SK-N-SH (cell line): ENCODE measurements at regions not wholly inside any gene's neighbourhood (a gene's known extent, or its start where the extent isn't known, plus 50 kb on each side); places are given as distances from the start of the nearest gene placed in this dataset.

ENCODE experiments used
- CTCF ChIA-PET: fragments of 300-600, 350-600 bp; formaldehyde crosslinking; extraction: SDS; loops from one replicate; lab custom pipeline; 2021; lab: Yijun Ruan, JAX
- POLR2A ChIA-PET: fragments of 350-600 bp; sonication (Branson Sonifier 250); formaldehyde crosslinking; extraction: SDS; loops from one replicate; lab custom pipeline; 2020; ENCODE audit warnings: antibody characterized with exemption, inconsistent platforms; lab: Yijun Ruan, JAX
- DNase-seq: peaks from one replicate; pipeline ENCODE4 v3.0.0; 2012
- H2AFZ ChIP-seq: fragments of 200-600 bp; sonication (generic); 2 replicates; pipeline ENCODE4 v1.8.1; 2016; ENCODE audit warnings: antibody characterized with exemption, mild to moderate bottlenecking, low read depth
- H3F3A ChIP-seq: fragments of 200-600 bp; sonication (generic); replicated peaks from 2 replicates; pipeline ENCODE3; 2016; ENCODE audit warnings: antibody characterized with exemption, mild to moderate bottlenecking; ENCODE audit not compliant: insufficient read depth
- H3K27ac ChIP-seq, 2 experiments: fragments of 200-500 bp in 1 of 2; fragments of 200-600 bp in 1 of 2; sonication (Bioruptor generic) in 1 of 2; sonication (generic), shearing (Covaris generic) in 1 of 2; 2 replicates each; pipeline versions ENCODE4 v1.5.1 to v1.6.1; 2014 to 2016; ENCODE audit warnings: low read depth in 2 of 2, inconsistent platforms in 1 of 2, low read length in 1 of 2, mild to moderate bottlenecking in 1 of 2, mixed read lengths in 1 of 2
- H3K27me3 ChIP-seq: fragments of 200-600 bp; sonication (generic), shearing (Covaris generic); 2 replicates; pipeline ENCODE4 v1.6.1; 2016; ENCODE audit warnings: mixed run types; ENCODE audit not compliant: insufficient read depth
- H3K36me3 ChIP-seq, 2 experiments: fragments of 200-500 bp in 1 of 2; fragments of 200-600 bp in 1 of 2; sonication (Bioruptor generic) in 1 of 2; sonication (generic) in 1 of 2; replicated peaks in 1 of 2; 2 replicates each; pipeline versions ENCODE3 to v1.5.1; 2014 to 2016; ENCODE audit warnings: low read length in 1 of 2, mild to moderate bottlenecking in 1 of 2; ENCODE audit not compliant: insufficient read depth in 2 of 2, control insufficient read depth in 1 of 2
- H3K4me1 ChIP-seq, 2 experiments: fragments of 200-500 bp in 1 of 2; fragments of 200-600 bp in 1 of 2; sonication (Bioruptor generic) in 1 of 2; sonication (generic), shearing (Covaris generic) in 1 of 2; 2 replicates each; pipeline versions ENCODE4 v1.5.1 to v1.6.1; 2014 to 2016; ENCODE audit warnings: low read depth in 1 of 2, low read length in 1 of 2, mixed run types in 1 of 2; ENCODE audit not compliant: insufficient read depth in 2 of 2, control insufficient read depth in 1 of 2
- H3K4me2 ChIP-seq: fragments of 200-600 bp; sonication (generic), shearing (Covaris generic); 2 replicates; pipeline ENCODE4 v1.6.1; 2017; ENCODE audit warnings: mixed run types
- H3K4me3 ChIP-seq, 2 experiments: fragments of 200-500 bp in 1 of 2; fragments of 200-600 bp in 1 of 2; sonication (Bioruptor generic) in 1 of 2; sonication (generic), shearing (Covaris generic) in 1 of 2; 2 replicates each; pipeline versions ENCODE4 v1.5.1 to v1.8.1; 2014 to 2016; ENCODE audit warnings: low read depth in 2 of 2, inconsistent platforms in 1 of 2, low read length in 1 of 2, mild to moderate bottlenecking in 1 of 2, mixed read lengths in 1 of 2, moderate library complexity in 1 of 2
- H3K79me2 ChIP-seq: fragments of 200-600 bp; sonication (generic); 2 replicates; pipeline ENCODE4 v1.8.1; 2017; ENCODE audit warnings: mild to moderate bottlenecking; ENCODE audit not compliant: insufficient read depth
- H3K9ac ChIP-seq: fragments of 200-600 bp; sonication (generic); 2 replicates; pipeline ENCODE4 v1.6.1; 2017; ENCODE audit warnings: mixed run types
- H3K9me2 ChIP-seq: fragments of 200-600 bp; sonication (generic); 2 replicates; pipeline ENCODE4 v1.6.1; 2017; ENCODE audit warnings: mixed run types
- H3K9me3 ChIP-seq: fragments of 200-600 bp; sonication (generic); 2 replicates; pipeline ENCODE4 v1.6.1; 2017; ENCODE audit warnings: mixed run types, mild to moderate bottlenecking, moderate library complexity
- H4K20me1 ChIP-seq: fragments of 200-600 bp; sonication (generic); 2 replicates; pipeline ENCODE4 v1.6.1; 2017; ENCODE audit warnings: mild to moderate bottlenecking, mixed run types; ENCODE audit not compliant: insufficient read depth
- ELF1 ChIP-seq: IDR thresholded peaks from 2 replicates; pipeline ENCODE4 v1.4.0; 2012
- EZH2phosphoT487 ChIP-seq: fragments of 200-600 bp; sonication (generic); IDR thresholded peaks from 2 replicates; pipeline ENCODE4 v1.6.1; 2017; ENCODE audit warnings: low read depth, mixed run types, mild to moderate bottlenecking, antibody characterized with exemption, moderate library complexity, borderline replicate concordance
- FOSL2 ChIP-seq: IDR thresholded peaks from 2 replicates; pipeline ENCODE4 v1.4.0; 2012; ENCODE audit warnings: low read depth, mild to moderate bottlenecking, moderate library complexity, borderline replicate concordance
- FOXJ3 ChIP-seq: sonication (generic); formaldehyde crosslinking; IDR thresholded peaks from 2 replicates; pipeline ENCODE4 v1.5.1; 2020; ENCODE audit warnings: mild to moderate bottlenecking, missing genetic modification reagents
- GATA2 ChIP-seq: sonication (generic); formaldehyde crosslinking; IDR thresholded peaks from 2 replicates; pipeline ENCODE4 v1.5.0; 2020; ENCODE audit warnings: mild to moderate bottlenecking, missing genetic modification reagents
- JUND ChIP-seq: IDR thresholded peaks from 2 replicates; pipeline ENCODE4 v1.4.0; 2012
- MEF2A ChIP-seq: IDR thresholded peaks from 2 replicates; pipeline ENCODE4 v1.4.0; 2012; ENCODE audit warnings: low read depth, borderline replicate concordance
- MXI1 ChIP-seq: IDR thresholded peaks from 2 replicates; pipeline ENCODE4 v1.6.1; 2012; ENCODE audit warnings: mild to moderate bottlenecking, low read depth, low read length, improper control_type of control experiment
- NFIC ChIP-seq: IDR thresholded peaks from 2 replicates; pipeline ENCODE4 v1.4.0; 2012; ENCODE audit warnings: borderline replicate concordance
- RXRA ChIP-seq: IDR thresholded peaks from 2 replicates; pipeline ENCODE4 v1.4.0; 2012; ENCODE audit warnings: low read depth, mild to moderate bottlenecking, borderline replicate concordance
- SIN3A ChIP-seq: IDR thresholded peaks from 2 replicates; pipeline ENCODE4 v1.6.1; 2012; ENCODE audit warnings: low read depth, mild to moderate bottlenecking, low read length, moderate library complexity, borderline replicate concordance
- SMC3 ChIP-seq: IDR thresholded peaks from 2 replicates; pipeline ENCODE4 v1.6.1; 2012; ENCODE audit warnings: low read depth, low read length, improper control_type of control experiment
- TAF1 ChIP-seq: IDR thresholded peaks from 2 replicates; pipeline ENCODE4 v1.6.1; 2012; ENCODE audit warnings: low read depth, mild to moderate bottlenecking, low read length, moderate library complexity, borderline replicate concordance
- WGBS: methylation state at CpG from one replicate; pipeline ENCODE4 v1.1.6; 2017; ENCODE audit warnings: low lambda C conversion rate; 5-methylcytosine and 5-hydroxymethylcytosine counted together
- TF ChIP-seq, protein P1 (sequence below): fragments of 200-600 bp; sonication (generic); IDR thresholded peaks from 2 replicates; pipeline ENCODE4 v1.6.1; 2017; ENCODE audit warnings: antibody characterized with exemption, mild to moderate bottlenecking, moderate library complexity
- TF ChIP-seq, protein P2 (sequence below): IDR thresholded peaks from 2 replicates; pipeline ENCODE4 v1.6.1; 2012; ENCODE audit warnings: mild to moderate bottlenecking, low read depth, low read length, moderate library complexity
- TF ChIP-seq, protein P3 (sequence below): fragments of 150-350 bp; IDR thresholded peaks from 2 replicates; pipeline ENCODE4 v1.6.1; 2017; ENCODE audit warnings: antibody characterized with exemption, low read length, low read depth, borderline replicate concordance
- TF ChIP-seq, protein P4 (sequence below): fragments of 150-350 bp; IDR thresholded peaks from 2 replicates; pipeline ENCODE4 v1.6.1; 2016; ENCODE audit warnings: mild to moderate bottlenecking, low read depth, low read length

DNA sequence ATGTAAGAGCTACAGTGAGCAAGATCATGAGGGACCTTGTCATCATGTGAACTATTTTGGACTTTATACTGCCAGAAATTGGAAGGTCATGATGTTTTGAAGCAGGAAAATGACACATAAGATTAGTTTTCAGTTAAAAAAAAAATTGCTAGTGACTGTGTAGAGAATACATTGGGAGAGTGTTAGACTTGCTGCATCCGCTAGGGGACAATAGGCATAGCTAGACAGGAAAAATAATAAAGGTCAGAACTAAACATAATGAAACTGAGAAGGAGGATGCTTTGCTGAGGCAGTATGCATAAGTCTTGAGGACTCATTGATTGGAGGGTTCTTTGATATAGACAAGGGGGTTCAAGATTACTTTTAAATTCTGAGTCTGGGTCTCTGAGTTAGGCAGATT is 275.8 kb upstream of the KCNH8 start:
- no peak for TF ChIP-seq FOXJ3 (CRISPR knock-in tag)
- no peak for TF ChIP-seq JUND
- TF ChIP-seq, protein P1, sequence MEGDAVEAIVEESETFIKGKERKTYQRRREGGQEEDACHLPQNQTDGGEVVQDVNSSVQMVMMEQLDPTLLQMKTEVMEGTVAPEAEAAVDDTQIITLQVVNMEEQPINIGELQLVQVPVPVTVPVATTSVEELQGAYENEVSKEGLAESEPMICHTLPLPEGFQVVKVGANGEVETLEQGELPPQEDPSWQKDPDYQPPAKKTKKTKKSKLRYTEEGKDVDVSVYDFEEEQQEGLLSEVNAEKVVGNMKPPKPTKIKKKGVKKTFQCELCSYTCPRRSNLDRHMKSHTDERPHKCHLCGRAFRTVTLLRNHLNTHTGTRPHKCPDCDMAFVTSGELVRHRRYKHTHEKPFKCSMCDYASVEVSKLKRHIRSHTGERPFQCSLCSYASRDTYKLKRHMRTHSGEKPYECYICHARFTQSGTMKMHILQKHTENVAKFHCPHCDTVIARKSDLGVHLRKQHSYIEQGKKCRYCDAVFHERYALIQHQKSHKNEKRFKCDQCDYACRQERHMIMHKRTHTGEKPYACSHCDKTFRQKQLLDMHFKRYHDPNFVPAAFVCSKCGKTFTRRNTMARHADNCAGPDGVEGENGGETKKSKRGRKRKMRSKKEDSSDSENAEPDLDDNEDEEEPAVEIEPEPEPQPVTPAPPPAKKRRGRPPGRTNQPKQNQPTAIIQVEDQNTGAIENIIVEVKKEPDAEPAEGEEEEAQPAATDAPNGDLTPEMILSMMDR, result no peak
- TF ChIP-seq, protein P2, sequence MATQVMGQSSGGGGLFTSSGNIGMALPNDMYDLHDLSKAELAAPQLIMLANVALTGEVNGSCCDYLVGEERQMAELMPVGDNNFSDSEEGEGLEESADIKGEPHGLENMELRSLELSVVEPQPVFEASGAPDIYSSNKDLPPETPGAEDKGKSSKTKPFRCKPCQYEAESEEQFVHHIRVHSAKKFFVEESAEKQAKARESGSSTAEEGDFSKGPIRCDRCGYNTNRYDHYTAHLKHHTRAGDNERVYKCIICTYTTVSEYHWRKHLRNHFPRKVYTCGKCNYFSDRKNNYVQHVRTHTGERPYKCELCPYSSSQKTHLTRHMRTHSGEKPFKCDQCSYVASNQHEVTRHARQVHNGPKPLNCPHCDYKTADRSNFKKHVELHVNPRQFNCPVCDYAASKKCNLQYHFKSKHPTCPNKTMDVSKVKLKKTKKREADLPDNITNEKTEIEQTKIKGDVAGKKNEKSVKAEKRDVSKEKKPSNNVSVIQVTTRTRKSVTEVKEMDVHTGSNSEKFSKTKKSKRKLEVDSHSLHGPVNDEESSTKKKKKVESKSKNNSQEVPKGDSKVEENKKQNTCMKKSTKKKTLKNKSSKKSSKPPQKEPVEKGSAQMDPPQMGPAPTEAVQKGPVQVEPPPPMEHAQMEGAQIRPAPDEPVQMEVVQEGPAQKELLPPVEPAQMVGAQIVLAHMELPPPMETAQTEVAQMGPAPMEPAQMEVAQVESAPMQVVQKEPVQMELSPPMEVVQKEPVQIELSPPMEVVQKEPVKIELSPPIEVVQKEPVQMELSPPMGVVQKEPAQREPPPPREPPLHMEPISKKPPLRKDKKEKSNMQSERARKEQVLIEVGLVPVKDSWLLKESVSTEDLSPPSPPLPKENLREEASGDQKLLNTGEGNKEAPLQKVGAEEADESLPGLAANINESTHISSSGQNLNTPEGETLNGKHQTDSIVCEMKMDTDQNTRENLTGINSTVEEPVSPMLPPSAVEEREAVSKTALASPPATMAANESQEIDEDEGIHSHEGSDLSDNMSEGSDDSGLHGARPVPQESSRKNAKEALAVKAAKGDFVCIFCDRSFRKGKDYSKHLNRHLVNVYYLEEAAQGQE, result no peak
- TF ChIP-seq NFIC, result no peak
- TF ChIP-seq SMC3, result no peak
- TF ChIP-seq MEF2A, result no peak
- TF ChIP-seq FOSL2, result no peak
- TF ChIP-seq EZH2phosphoT487, result no peak
- TF ChIP-seq, protein P3, sequence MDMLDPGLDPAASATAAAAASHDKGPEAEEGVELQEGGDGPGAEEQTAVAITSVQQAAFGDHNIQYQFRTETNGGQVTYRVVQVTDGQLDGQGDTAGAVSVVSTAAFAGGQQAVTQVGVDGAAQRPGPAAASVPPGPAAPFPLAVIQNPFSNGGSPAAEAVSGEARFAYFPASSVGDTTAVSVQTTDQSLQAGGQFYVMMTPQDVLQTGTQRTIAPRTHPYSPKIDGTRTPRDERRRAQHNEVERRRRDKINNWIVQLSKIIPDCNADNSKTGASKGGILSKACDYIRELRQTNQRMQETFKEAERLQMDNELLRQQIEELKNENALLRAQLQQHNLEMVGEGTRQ, result no peak
- TF ChIP-seq, protein P4, sequence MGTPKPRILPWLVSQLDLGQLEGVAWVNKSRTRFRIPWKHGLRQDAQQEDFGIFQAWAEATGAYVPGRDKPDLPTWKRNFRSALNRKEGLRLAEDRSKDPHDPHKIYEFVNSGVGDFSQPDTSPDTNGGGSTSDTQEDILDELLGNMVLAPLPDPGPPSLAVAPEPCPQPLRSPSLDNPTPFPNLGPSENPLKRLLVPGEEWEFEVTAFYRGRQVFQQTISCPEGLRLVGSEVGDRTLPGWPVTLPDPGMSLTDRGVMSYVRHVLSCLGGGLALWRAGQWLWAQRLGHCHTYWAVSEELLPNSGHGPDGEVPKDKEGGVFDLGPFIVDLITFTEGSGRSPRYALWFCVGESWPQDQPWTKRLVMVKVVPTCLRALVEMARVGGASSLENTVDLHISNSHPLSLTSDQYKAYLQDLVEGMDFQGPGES, result no peak
- no peak for TF ChIP-seq TAF1
- TF ChIP-seq RXRA, result no peak
- no peak for TF ChIP-seq MXI1
- TF ChIP-seq GATA2, result no peak
- TF ChIP-seq ELF1, result no peak
- TF ChIP-seq SIN3A, result no peak
- H3F3A ChIP-seq, result peaks cover 9% of the 10 kb centered on the region
- no peak overlapping the region for H3K9ac ChIP-seq
- no peaks in the 10 kb centered on the region for H3K27me3 ChIP-seq
- no peaks in the 10 kb centered on the region for H3K4me1 ChIP-seq
- POLR2A ChIA-PET, result no interaction called here
- H3K4me3 ChIP-seq, result no peak overlapping the region
- no peaks in the 10 kb centered on the region for H3K36me3 ChIP-seq
- no peak overlapping the region for H2AFZ ChIP-seq
- H3K9me3 ChIP-seq, result no peaks in the 10 kb centered on the region
- H3K4me2 ChIP-seq, result no peak overlapping the region
- H3K9me2 ChIP-seq, result no peaks in the 10 kb centered on the region
- H3K27ac ChIP-seq, result no peak overlapping the region
- no peaks in the 10 kb centered on the region for H4K20me1 ChIP-seq
- WGBS, result 79% methylated on average over 1 of the region's 1 CpG
- DNase-seq, result no peak
- no peaks in the 10 kb centered on the region for H3K79me2 ChIP-seq
- CTCF ChIA-PET, result interaction anchor here (1.9 kb wide), 1 partner anchor 15 kb away, joined by 4 read pairs; no protein-coding TSS in a partner anchor
